AG10803 (cell line): ENCODE measurements at regions not wholly inside any gene's neighbourhood (a gene's known extent, or its start where the extent isn't known, plus 50 kb on each side); places are given as distances from the start of the nearest gene placed in this dataset.
"Not testable (repeated sequence)": the region's sequence is repeated elsewhere in the genome, so short reads cannot be mapped to it uniquely, and the experiment has no call there.

Experiments used
- DNase-seq: peaks from one replicate; pipeline ENCODE4 v3.0.0; 2010; ENCODE audit warnings: low read depth
- H3K4me3 ChIP-seq: 2 replicates; pipeline ENCODE4 v1.5.1; 2011; ENCODE audit warnings: mild to moderate bottlenecking, low read length, control low read depth
- TF ChIP-seq, protein P1 (sequence below): conservative IDR thresholded peaks from 2 replicates; pipeline ENCODE4 v1.5.1; 2011; ENCODE audit warnings: mild to moderate bottlenecking, low read length, control low read depth, inconsistent platforms

DNA sequence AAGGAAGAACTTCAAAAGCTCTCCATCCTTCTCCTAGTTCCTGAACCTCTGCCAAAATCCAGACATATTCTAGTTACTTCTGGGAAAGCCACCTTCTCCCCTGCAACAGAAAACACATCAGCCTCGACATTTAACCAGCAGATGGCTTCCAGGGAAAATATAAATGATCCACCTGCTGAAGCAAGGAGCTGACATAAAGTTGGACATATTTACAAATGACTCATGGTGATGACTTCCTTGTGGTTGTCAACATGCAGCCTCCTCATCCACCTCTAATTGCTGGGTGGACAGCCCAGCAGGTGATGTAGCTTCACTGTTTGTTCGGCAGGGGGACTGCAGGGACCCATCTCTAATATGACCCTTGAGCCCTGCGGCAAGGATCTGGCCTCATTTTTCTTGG, 266.0 kb downstream of the C7orf25 start:
- DNase-seq = peak; percentile 9
- TF ChIP-seq, protein P1, sequence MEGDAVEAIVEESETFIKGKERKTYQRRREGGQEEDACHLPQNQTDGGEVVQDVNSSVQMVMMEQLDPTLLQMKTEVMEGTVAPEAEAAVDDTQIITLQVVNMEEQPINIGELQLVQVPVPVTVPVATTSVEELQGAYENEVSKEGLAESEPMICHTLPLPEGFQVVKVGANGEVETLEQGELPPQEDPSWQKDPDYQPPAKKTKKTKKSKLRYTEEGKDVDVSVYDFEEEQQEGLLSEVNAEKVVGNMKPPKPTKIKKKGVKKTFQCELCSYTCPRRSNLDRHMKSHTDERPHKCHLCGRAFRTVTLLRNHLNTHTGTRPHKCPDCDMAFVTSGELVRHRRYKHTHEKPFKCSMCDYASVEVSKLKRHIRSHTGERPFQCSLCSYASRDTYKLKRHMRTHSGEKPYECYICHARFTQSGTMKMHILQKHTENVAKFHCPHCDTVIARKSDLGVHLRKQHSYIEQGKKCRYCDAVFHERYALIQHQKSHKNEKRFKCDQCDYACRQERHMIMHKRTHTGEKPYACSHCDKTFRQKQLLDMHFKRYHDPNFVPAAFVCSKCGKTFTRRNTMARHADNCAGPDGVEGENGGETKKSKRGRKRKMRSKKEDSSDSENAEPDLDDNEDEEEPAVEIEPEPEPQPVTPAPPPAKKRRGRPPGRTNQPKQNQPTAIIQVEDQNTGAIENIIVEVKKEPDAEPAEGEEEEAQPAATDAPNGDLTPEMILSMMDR = no peak
- H3K4me3 ChIP-seq = no peak overlapping the region

DNA sequence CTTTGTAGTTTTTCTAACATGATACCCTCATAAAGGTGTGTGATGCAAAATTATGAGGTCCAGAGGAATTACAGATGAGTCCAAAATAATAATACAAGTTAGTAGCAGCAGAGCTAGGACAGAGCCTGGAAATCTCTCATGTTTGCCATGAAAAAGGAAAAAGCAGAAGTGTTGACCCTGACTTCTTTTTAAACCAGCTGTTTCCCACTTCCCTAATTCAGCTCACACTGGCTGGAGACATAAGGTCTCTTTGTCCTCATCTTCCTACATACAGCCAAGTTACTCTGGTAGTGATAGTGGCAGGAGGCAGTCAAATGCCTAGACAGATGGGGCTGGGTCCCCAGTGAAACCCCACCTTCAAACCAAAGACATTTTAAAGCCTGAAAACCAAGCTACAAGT, 269.2 kb downstream of the C7orf25 start:
- no peak for DNase-seq
- TF ChIP-seq, protein P1 = no peak
- no peak overlapping the region for H3K4me3 ChIP-seq

DNA sequence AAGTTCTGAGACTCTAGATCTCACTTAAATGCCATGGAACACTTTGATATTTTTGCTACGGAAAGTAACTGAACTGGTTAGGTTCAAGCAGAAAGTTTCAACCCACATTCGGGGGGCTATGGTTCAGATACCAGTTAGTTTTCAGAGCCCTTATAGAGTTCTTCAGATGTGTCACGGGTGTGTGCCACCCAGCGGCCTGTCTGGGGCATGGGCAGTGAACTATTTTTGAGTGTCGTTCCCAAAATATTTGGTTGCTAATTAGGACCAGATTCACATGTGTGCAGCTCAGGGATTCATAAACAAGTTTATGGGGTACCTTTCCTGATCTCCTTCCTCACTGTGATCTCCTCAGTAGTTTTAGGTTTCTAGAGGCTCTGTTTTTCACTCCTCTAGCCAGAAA, 271.9 kb downstream of the C7orf25 start:
- TF ChIP-seq, protein P1 = peak; percentile 68
- peak; percentile 47 for DNase-seq
- H3K4me3 ChIP-seq = no peak overlapping the region

DNA sequence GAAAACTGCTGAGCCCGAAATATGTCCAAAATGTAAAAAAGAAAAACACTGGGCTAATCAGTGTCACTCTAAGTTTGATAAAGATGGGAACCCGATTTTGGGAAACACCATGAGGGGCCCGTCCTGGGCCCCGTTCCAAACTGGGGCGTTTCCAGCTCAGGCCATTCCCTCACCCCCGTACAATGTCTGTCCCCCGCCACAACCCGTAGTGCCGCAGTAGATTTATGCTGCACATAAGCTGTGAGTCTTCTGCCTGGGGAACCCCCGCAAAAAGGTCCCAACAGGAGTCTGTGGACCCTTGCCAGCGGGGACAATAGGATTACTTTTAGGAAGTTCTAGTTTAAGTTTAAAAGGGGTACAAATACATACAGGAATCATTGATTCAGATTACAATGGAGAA, 275.5 kb downstream of the C7orf25 start:
- DNase-seq, H3K4me3 ChIP-seq: not testable (repeated sequence)

DNA sequence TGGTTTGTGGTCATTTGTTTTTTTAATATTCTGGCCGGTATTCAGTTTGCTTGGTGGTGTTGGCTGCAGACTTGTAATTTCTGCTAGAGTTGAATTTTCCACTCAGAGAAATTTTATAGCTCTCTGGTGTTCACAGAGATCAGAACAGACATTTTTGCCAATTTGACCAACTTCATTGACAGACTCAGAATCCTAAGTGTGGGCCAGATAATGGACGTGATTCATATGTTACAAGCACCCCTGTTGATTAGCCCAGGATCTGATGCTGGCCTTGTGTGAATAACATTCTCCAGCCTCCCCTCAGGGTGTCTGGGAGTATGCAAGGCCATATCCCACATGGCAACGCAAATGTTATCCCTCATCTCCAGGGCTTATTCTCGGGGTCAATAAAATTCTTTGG, 283.8 kb downstream of the C7orf25 start:
- TF ChIP-seq, protein P1 = no peak
- H3K4me3 ChIP-seq = no peak overlapping the region
- DNase-seq = no peak

DNA sequence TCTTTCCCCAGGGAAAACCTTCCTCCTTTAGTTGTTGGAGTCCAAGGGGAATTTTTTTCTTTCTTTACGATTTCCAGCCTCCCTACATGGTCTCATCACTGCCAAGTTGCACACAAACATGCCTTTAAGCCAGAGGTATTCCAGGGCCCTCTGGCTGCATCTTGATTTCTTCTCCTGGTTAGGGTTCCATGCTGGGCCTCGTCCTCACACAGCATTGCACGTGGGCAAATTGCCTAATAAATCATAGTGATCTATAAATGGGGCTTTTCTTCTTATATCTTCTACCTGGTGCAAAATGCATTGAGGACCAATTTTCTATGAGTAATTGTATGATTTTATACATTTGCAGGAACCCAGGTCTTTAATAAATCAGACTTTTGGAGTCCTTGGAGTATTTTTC, 284.2 kb downstream of the C7orf25 start:
- no peak for DNase-seq
- TF ChIP-seq, protein P1 = no peak
- no peak overlapping the region for H3K4me3 ChIP-seq

DNA sequence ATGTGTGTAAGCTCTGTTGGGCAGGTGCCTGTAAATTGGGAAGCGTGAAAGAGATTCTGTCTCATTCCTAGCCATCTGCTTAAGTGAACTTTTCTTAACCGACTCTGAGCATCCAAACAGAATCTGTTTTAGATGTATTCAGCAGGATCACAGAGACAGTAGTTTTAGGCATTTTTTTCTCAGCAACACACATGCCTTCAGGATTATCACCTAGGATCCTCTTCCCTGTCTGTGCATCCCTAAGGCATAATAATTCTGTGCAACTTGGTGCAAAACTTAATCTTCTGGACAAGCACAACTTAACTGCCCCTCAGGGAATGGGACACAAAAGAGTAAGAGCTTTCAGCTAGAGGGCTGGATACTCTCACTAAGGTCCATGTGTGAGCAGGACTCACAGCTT, 284.8 kb downstream of the C7orf25 start:
- TF ChIP-seq, protein P1 = no peak
- no peak for DNase-seq
- no peak overlapping the region for H3K4me3 ChIP-seq

DNA sequence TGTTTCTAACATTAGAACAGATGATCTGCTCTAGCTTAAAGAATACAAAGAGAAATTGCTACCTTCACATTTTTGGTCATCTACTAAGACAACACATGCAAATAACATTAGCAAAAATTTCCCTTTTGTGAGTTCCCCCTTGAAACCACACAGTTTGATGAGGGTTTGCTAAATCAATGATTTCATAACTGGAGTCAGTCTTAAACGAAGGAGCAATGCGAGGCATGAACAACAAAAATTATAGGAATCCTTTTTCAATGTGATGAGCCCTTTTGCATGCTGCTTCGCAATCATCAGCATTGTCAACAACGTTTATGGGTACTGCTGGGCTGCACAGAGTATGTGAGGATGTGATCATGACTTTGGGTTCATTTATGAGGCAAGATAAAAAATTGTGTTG, 286.4 kb downstream of the C7orf25 start:
- peak; percentile 44 for DNase-seq
- TF ChIP-seq, protein P1 = no peak
- no peak overlapping the region for H3K4me3 ChIP-seq
